GM12872 (cell line): ENCODE measurements at regions not wholly inside any gene's neighbourhood (a gene's known extent, or its start where the extent isn't known, plus 50 kb on each side); places are given as distances from the start of the nearest gene placed in this dataset.

Experiments
- CTCF ChIP-seq: IDR thresholded peaks from 3 replicates; pipeline ENCODE4 v1.5.1; 2011; ENCODE audit warnings: low read depth, mild to moderate bottlenecking, low read length, moderate library complexity; ENCODE audit not compliant: insufficient read depth

GRCh38 chr6:139479433-139480222 is 105.2 kb upstream of the CITED2 start:
- TF ChIP-seq CTCF, result no peak

GRCh38 chr6:139475646-139476045 is 101.2 kb upstream of the CITED2 start:
- no peak for TF ChIP-seq CTCF

GRCh38 chr6:139475241-139475640 is 100.8 kb upstream of the CITED2 start:
- TF ChIP-seq CTCF, result no peak

GRCh38 chr6:139474145-139475108 is 100.0 kb upstream of the CITED2 start:
- no peak for TF ChIP-seq CTCF

GRCh38 chr6:139473731-139474130 is 99.3 kb upstream of the CITED2 start:
- no peak for TF ChIP-seq CTCF

DNA sequence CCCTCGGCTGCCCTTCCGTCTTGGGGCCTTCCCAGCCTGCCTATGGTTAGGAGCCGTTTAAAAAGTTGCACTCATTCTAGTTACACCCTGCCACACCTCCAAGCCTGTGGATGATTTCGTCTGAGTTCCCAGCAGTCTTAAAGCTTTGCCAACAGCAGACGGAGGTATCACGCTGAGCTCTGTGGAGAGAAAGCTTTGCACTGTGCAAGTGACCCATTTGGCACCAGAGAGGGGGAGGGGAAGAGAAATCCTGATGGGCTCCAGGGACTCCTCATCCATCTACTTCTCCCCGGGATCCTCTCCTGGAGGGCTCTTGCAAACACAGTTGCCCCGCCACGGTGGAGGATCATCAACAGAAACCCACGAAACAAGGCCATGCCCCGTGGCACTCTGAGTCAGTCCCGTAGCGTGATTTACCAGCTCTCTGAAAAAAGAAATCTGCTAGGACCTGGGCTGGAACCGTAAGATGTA is 98.8 kb upstream of the CITED2 start:
- no peak for TF ChIP-seq CTCF

DNA sequence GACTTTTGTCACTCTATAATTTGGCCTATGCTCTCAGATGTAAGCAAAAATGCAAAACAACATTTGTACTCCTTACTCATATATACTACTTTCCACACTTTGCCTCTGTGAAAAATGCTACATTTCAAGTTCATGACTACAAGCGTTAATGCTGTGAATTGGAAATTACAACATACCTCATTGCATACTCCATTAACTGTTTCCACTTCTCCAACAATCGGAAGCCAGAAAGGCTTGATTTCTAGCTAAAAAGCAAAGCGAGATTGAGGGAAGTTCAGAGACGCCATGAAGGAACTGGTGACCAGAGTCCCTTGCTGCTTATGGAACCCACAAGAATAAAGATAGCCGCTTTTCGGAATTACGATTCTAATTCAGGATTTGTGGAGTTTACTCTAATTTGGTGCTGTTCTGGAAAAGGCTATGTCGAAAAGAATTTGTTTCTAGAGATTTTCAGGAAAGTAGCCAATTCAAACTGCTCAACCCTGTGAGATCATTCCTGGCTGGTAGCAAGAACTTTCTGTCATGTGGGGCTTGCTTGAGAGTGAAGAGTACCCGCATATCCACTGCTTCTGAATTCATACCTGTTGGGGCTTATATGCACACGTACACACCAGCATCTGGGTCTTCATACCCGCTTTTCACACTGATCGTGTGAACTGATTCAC is 98.0 kb upstream of the CITED2 start:
- no peak for TF ChIP-seq CTCF
